Gastroesophageal sphincter (tissue), 4 donors: ENCODE measurements at regions not wholly inside any gene's neighbourhood (a gene's known extent, or its start where the extent isn't known, plus 50 kb on each side); places are given as distances from the start of the nearest gene placed in this dataset.

Source experiments
- ATAC-seq: fragments of 150-250 bp; one replicate; pipeline ENCODE4 v1.9.1; 2016; ENCODE audit warnings: mild to moderate bottlenecking, moderate library complexity
- H3K27ac ChIP-seq, 4 donors: fragments of 200-600 bp; sonication (generic) in 3 of 4; 1 replicate in 3 of 4; 2 replicates in 1 of 4; pipeline ENCODE4 v1.5.1; 2016 to 2019
- H3K27me3 ChIP-seq: fragments of 200-600 bp; sonication (generic); one replicate; pipeline ENCODE4 v1.5.1; 2019
- H3K36me3 ChIP-seq, 2 donors: fragments of 200-600 bp; sonication (generic); one replicate each; pipeline ENCODE4 v1.5.1; 2019; ENCODE audit warnings: control low read depth in 1 of 2
- H3K4me1 ChIP-seq, 3 donors: fragments of 200-600 bp; sonication (generic); 1 replicate in 2 of 3; 2 replicates in 1 of 3; pipeline ENCODE4 v1.5.1; 2016 to 2019; ENCODE audit warnings: control low read depth in 2 of 3
- H3K4me3 ChIP-seq, 2 donors: fragments of 200-600 bp; sonication (generic); one replicate each; pipeline ENCODE4 v1.5.1; 2019; ENCODE audit warnings: mild to moderate bottlenecking in 1 of 2, moderate library complexity in 1 of 2
- H3K9me3 ChIP-seq, 3 donors: fragments of 200-600 bp; sonication (generic); one replicate each; pipeline ENCODE4 v1.5.1; 2017 to 2019; ENCODE audit warnings: control low read depth in 2 of 3
- EP300 ChIP-seq: sonication (generic); formaldehyde crosslinking; IDR thresholded peaks from one replicate; pipeline ENCODE4 v1.6.1; 2017; ENCODE audit warnings: antibody characterized with exemption, mild to moderate bottlenecking
- POLR2A ChIP-seq, 2 donors: fragments of 450-650 bp; IDR thresholded peaks; one replicate each; pipeline ENCODE4 v1.6.1; 2017; ENCODE audit warnings: antibody characterized with exemption in 2 of 2, mild to moderate bottlenecking in 2 of 2, moderate library complexity in 1 of 2
- POLR2AphosphoS5 ChIP-seq: sonication (generic); formaldehyde crosslinking; IDR thresholded peaks from one replicate; pipeline ENCODE4 v1.6.1; 2017; ENCODE audit warnings: antibody characterized with exemption
- WGBS, 2 donors: methylation state at CpG; one replicate each; pipeline ENCODE4 v1.1.5; 2018; ENCODE audit warnings: low coverage in 1 of 2; 5-methylcytosine and 5-hydroxymethylcytosine counted together
- TF ChIP-seq, protein P1 (sequence below), 4 experiments: fragments of 200-600 bp in 2 of 4; fragments of 450-650 bp in 2 of 4; sonication (generic) in 1 of 4; IDR thresholded peaks; one replicate each; pipeline ENCODE4 v1.5.1; 2017 to 2019; ENCODE audit warnings: antibody characterized with exemption in 4 of 4, mild to moderate bottlenecking in 2 of 4, moderate library complexity in 2 of 4

DNA sequence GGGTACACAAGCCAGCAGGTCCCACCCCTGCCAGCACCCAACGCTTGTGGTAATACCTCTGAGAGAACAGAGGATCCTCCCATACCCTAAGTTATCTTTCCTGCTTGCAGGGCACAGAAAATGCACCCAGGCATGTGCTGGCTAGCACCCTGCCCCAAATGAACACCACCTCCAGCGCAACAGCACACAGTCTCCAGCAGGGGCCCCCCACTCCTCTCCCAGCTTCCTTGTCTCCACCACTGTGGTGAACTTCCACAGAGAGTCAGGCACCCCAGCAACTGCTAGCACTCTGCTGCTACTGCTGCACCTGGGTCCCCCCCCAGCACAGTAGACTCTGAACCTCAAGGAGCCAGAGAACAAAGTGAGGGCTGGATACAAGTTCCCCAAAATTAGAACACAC is 216.8 kb upstream of the CNTNAP5 start:
- Histone ChIP-seq H3K4me1 (no peaks in the 10 kb centered on the region), H3K27ac (no peak overlapping the region), H3K36me3 (no peaks in the 10 kb centered on the region), H3K27me3 (no peaks in the 10 kb centered on the region), H3K9me3 (peaks cover 0 to 19% (median 0%) of the 10 kb centered on the region in 3 donors), H3K4me3 (no peak overlapping the region)
- TF ChIP-seq POLR2AphosphoS5 (no peak), POLR2A (IDR thresholded peaks at IDR 0.05) (no peak), EP300 (no peak)
- TF ChIP-seq, protein P1, sequence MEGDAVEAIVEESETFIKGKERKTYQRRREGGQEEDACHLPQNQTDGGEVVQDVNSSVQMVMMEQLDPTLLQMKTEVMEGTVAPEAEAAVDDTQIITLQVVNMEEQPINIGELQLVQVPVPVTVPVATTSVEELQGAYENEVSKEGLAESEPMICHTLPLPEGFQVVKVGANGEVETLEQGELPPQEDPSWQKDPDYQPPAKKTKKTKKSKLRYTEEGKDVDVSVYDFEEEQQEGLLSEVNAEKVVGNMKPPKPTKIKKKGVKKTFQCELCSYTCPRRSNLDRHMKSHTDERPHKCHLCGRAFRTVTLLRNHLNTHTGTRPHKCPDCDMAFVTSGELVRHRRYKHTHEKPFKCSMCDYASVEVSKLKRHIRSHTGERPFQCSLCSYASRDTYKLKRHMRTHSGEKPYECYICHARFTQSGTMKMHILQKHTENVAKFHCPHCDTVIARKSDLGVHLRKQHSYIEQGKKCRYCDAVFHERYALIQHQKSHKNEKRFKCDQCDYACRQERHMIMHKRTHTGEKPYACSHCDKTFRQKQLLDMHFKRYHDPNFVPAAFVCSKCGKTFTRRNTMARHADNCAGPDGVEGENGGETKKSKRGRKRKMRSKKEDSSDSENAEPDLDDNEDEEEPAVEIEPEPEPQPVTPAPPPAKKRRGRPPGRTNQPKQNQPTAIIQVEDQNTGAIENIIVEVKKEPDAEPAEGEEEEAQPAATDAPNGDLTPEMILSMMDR (IDR thresholded peaks at IDR 0.05) = no peak
- 100% methylated on average over 1 of the region's 2 CpGs; no CpG with 5 or more reads in 1 of the 2 donors for WGBS, 2 donors
- no peak for ATAC-seq

DNA sequence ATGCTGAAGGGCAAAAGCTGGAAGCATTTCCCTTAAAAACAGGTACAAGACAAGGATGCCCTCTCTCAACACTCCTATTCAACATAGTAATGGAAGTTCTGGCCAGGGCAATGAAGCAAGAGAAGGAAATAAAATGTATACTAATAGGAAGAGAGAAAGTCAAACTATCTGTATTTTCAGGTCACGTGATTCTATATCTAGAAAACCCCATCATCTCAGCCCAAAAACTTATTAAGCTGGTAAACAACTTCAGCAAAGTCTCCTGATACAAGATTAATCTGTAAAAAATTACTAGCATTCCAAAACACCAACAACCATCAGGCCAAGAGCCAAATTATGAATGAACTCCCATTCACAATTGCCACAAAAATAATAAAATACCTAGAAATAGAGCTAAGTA is 213.2 kb upstream of the CNTNAP5 start:
- no peaks in the 10 kb centered on the region for H3K27me3 ChIP-seq
- H3K4me3 ChIP-seq = no peak overlapping the region
- H3K27ac ChIP-seq = no peak overlapping the region
- no peak for TF ChIP-seq POLR2A (IDR thresholded peaks at IDR 0.05)
- TF ChIP-seq, protein P1 (IDR thresholded peaks at IDR 0.05) = no peak
- TF ChIP-seq EP300 = no peak
- TF ChIP-seq POLR2AphosphoS5 = no peak
- no peak for ATAC-seq
- no peaks in the 10 kb centered on the region for H3K4me1 ChIP-seq
- H3K36me3 ChIP-seq = no peaks in the 10 kb centered on the region
- 86 to 92% methylated on average over 1 of the region's 1 CpG for WGBS, 2 donors
- H3K9me3 ChIP-seq = peaks cover 0 to 19% (median 0%) of the 10 kb centered on the region in 3 donors

DNA sequence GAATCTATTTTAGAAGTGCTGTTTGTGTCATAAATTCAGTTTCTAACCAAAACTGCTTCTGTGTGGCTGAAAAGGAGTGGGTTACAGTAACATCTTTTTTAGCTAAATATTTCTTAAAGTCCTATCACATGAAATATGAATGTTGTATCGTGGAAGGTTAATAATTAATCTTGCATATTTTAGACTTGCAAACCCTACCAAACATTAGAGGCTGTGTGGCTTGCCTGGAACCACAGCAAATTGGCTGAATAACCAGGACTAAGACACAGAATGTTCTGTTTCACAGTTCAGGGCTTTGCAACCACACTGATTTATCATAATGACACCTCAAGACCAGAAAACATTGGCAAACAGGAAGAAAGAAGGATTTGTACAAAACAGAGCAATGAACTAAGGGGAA is 208.9 kb upstream of the CNTNAP5 start:
- ATAC-seq = no peak
- Histone ChIP-seq H3K27ac (no peak overlapping the region), H3K4me3 (no peak overlapping the region), H3K4me1 (no peaks in the 10 kb centered on the region), H3K9me3 (no peaks in the 10 kb centered on the region), H3K27me3 (no peaks in the 10 kb centered on the region), H3K36me3 (no peaks in the 10 kb centered on the region)
- WGBS, 2 donors = 13 to 45% methylated on average over 1 of the region's 1 CpG
- TF ChIP-seq POLR2A (IDR thresholded peaks at IDR 0.05) (no peak), EP300 (no peak), POLR2AphosphoS5 (peak; percentile 72)
- TF ChIP-seq, protein P1 (IDR thresholded peaks at IDR 0.05) = no peak

DNA sequence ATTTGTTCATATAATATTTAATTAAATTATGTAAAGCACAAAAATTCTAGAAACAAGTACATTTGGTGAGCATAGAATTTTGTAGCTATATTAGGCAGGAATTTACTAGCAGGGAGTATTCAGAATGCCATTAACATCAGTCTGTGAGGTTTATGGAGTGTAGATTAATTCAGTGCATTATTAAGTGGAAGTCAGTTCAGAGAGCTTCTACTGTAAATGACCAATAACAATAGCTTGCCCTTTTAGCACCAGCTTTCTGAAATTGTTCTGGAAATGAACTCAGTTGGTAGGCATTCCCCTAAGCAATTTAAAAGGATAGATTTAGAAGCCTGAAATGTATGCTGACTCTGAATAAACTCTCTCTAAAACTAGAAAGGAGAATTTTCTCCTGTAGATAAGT is 208.2 kb upstream of the CNTNAP5 start:
- H3K4me1 ChIP-seq = no peaks in the 10 kb centered on the region
- no peaks in the 10 kb centered on the region for H3K36me3 ChIP-seq
- no peaks in the 10 kb centered on the region for H3K9me3 ChIP-seq
- H3K27me3 ChIP-seq = no peaks in the 10 kb centered on the region
- H3K4me3 ChIP-seq = no peak overlapping the region
- no peak for TF ChIP-seq POLR2A (IDR thresholded peaks at IDR 0.05)
- TF ChIP-seq, protein P1 (IDR thresholded peaks at IDR 0.05) = no peak
- TF ChIP-seq EP300 = no peak
- no peak for TF ChIP-seq POLR2AphosphoS5
- H3K27ac ChIP-seq = no peak overlapping the region
- ATAC-seq = no peak

DNA sequence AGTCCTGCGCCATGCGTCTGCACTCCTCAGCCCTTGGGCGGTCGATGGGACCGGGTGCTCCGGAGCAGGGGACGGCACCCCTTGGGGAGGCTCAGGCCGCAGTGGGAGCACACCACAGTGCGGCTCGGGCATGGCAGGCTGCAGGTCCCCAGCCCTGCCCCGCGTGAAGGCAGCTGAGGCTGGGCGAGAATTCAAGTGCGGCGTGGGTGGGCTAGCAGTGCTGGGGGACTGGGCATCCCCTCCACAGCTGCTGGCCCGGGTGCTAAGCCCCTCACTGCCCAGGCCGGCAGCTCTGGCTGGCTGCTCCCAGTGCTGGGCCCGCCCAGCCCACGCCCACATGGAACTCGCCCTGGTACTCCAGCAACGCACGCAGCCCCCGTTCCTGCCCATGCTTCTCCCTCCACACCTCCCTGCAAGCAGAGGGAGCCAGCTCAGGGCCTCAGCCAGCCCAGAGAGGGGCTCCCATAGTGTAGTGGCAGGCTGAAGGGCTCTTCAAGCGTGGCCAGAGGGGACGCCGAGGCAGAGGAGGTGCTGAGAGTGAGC is 198.3 kb upstream of the CNTNAP5 start:
- Histone ChIP-seq H3K9me3 (peaks cover 0 to 8% (median 0%) of the 10 kb centered on the region in 3 donors), H3K36me3 (no peaks in the 10 kb centered on the region), H3K4me3 (no peak overlapping the region), H3K27ac (no peak overlapping the region), H3K4me1 (no peaks in the 10 kb centered on the region), H3K27me3 (no peaks in the 10 kb centered on the region)
- ATAC-seq = no peak
- TF ChIP-seq EP300 = no peak
- TF ChIP-seq POLR2AphosphoS5 = no peak
- no peak for TF ChIP-seq POLR2A (IDR thresholded peaks at IDR 0.05)
- TF ChIP-seq, protein P1 (IDR thresholded peaks at IDR 0.05) = no peak
- no CpG with 5 or more reads among the region's 26 CpGs for WGBS, 2 donors
